HG02938 (cell line): ENCODE measurements at regions not wholly inside any gene's neighbourhood (a gene's known extent, or its start where the extent isn't known, plus 50 kb on each side); places are given as distances from the start of the nearest gene placed in this dataset.
A peak's percentile ranks its signal among the peaks of the same experiment; 100 is the strongest.
"Not testable (repeated sequence)": the region's sequence is repeated elsewhere in the genome, so short reads cannot be mapped to it uniquely, and the experiment has no call there.

Source experiments
- ATAC-seq: cut with Tn5 transposase; IDR thresholded peaks from one replicate; pipeline ENCODE4 v1.9.1; 2021; ENCODE audit warnings: mild to moderate bottlenecking, moderate library complexity; ENCODE audit not compliant: unreplicated experiment

DNA sequence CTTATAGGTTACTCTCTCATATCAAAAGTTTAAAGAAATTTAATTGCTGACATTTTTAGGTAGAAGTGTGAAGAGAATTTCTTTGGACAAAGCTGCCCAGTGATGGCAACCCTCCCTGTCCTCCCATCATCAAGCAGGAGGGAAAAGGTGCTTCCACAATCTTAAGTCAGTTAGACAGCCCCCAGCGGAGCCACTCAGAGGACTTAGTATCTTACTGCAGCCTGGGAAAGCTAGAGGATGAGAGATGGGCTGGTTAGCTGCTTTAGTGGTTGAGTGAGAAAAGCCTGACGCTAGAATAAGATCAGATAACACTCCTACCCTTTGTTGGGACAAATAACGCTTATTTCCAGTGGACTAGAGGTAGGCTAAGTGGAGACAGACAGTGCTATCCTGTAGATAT is 227.1 kb downstream of the RFPL4B start:
- no peak for ATAC-seq

DNA sequence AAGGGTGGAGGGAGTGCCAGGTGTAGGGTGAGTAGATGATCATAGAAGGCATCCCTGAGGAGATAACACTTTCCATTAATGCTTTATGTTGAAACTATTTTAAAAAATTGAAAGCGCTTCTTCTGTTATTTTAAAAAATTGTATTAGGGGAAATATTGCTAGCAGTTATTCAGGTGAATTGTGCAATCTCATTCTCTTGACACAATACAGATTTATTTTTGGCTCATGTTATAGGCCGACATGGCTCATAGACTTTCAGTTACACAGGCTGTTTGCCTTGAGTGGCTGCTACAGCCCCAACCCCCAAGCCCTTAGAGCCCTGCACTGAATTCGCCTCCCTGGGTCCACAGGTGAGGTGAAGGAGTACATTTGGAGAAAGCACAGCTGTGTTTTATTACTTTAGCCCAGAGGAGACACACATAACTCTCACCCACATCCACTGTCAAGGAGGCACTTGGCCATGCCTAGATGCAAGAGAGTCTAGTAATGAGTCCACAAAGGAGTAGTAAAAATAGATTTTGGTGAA is 228.2 kb downstream of the RFPL4B start:
- no peak for ATAC-seq

DNA sequence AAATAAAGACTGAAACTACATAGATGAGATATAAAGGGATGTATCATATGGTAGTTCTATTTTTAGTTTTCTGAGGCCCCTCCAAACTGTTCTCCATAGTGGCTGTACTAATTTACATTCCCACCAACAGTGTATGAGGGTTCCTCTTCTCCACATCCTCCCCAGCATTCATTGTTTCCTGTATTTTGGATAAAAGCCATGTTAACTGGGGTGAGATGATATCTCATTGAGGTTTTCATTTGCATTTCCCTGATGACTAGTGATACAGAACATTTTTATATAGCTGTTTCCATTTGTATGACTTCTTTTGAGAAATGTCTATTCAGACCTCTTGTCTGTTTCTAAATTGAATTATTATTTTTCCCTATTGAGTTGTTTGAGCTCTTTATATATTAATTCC is 229.3 kb downstream of the RFPL4B start:
- ATAC-seq = no peak

DNA sequence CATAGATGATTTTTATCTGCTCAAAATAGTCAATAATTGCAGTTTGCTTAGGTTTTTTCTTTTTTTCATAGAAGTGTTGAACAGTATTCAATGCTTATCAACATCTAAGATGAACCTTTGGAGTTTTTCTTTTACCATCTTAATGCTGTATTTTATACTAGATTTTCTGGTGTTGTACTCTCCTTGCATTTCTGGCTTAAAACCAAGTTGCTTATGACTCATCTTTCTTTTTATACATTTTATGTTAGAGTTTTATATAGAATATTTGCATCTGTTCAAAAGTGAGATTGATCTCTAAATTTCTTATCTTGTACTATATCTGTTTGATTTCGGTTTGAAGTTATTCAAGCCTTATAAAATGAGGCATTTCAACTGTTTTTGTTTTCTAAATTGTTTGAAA is 232.5 kb downstream of the RFPL4B start:
- no peak for ATAC-seq

DNA sequence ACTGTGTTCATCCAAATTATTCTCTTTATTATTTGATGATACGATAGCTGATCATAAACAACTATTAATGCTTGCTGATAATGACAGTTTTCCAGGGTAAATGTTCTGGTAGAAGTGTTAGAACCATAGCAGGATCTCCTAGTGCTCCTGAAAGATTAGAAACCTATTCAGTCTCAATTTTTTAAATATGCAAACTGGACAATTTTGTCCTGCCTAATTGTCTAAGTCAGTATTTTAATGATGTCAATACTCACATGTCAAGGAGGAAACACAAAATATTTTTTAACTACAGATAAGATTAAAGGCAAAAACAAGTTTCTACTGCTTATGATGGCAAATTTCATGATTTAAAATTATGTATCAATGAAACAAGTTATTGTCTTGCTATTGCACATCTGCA is 233.9 kb downstream of the RFPL4B start:
- ATAC-seq = no peak

DNA sequence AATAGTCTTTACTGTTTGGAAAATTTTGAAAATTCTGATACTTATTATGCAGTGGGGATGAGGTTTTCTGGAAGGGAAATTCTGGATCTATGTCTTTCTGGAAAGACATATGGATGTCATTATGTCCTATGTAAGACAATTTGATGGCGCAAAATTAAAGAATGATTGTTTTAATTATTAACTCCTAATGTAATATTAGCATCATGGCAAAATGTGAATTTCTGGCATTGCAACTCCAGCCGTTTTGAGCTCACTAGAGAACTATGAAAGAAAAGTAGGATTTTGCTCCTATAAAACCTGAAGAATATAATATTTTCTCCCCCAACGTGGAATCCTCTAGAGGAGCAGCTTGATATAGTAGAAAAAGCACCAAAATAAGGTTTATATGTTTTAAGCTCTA is 243.2 kb downstream of the RFPL4B start:
- no peak for ATAC-seq

DNA sequence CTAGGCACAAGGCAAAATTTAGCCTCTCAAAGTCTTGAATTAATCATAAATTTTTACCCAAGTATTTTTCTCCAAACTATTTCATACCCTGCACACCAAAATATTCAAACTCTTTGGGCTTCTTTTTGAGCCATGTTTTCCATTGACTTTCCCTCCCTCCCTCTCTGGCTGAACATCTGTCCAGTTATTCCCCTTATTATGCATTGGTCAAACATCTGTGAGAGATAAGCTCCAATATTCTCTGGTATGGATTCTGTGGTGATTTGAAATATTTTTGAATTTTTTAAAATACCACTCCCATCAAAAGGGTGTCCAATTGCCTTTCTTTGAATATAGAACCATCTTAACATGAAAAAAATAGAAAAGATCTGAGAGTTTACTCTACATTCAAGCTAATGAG is 244.2 kb downstream of the RFPL4B start:
- ATAC-seq = no peak

DNA sequence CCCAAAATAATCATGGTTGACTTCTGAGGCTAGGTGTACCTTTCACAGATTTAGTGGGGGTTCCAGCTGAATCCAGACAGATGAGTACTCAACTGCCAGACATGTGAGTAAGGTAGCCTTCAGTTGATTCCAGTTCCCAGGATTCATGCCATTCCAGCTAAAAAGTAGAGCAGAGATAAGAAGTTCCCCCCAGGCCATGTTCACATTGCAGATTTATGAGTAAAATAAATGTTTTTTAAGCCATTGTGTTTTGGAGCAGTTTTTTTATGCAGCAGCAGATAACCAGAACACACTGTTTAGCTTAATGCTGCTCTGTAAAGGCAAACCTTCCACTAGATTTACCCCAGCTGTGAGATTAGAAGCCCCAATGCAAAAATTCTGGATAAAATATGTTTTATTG is 245.0 kb downstream of the RFPL4B start:
- no peak for ATAC-seq

DNA sequence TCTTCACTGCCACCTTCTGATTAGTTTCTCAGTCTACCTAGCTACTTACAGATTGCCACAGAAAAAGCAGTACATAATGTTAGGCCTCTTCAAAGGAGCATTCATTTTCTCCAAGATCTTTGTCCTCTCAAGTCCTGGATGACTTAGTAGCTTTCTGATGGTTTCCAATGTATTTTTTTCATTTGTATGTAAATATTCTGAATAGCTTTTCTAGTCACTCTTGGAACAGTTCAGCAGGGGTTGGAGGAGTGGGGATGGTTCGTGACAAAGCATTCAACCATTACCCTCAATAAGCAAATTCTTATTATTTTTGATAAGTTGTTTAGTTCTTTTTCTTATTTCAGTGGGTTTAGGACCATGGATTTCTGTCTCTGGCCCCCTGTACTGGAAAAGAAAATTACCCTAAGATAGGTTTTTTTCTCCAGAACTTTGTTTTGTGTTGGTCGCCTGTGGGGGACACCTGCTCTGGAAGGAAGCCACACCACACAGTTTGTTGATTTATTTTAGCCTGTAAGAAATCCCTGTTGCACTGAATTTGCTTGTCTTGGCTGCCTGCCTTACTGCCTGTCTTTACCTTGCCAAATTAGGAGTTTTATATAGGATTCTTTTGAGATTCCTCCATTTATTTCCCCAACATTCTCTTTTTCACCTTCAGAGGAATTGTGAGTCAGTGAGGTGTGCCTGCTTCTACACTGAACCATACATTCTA is 247.9 kb downstream of the RFPL4B start:
- ATAC-seq = no peak

DNA sequence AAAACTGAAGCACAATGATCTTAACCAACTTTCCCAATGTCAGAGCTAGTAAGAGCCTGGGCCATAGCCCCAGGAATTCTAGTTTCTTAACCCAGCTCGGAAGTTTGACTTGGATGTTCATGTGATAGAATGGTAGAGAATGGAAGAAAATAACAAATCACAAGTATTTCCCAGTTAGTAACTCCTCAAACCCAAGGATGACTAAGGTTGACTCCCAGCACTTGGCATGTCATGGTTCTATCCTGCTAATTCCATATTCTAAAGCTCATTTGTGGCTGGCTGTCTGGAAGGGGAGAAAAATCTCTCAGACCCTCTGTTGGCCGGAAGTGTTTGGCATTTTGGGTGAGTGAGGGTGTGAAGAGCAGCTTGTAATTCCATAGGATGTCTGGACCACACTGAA is 248.7 kb downstream of the RFPL4B start:
- ATAC-seq = no peak

DNA sequence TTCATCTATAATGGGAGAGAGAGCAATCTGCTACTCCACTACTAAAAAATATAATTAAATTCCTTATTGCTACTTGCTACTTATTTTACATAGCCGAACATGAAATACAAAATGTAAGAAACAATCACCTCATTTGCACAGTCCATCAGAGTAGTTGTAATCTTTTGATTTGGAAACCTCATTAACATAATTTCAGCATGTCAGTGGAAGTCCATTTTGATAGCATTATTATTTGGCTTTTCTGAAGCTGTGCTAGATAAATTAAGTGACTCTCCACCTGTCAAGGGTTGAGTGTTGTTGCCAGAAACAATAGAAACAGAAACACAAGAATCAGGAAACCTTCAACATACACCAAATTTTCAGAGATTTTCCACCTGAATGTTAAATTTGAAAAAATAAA is 250.0 kb downstream of the RFPL4B start:
- ATAC-seq = no peak

DNA sequence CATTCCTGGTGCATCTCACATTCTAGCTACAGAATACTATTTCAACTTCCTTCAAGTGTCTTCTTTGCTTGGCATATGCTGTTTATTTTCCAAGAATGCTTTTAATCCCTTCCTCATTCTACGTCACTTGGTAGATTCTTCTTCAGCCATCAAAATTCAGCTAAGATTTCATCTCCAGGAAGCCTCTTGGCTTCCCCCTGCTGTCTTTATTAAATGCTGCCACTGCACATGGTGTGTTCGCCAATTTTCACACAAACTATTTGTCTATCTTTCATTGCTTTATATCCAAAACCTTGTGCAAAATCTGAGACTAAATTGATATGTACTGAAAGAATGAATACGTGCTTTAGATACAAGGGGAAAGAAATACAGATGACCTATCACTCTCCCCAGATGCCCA is 253.0 kb downstream of the RFPL4B start:
- ATAC-seq = no peak

DNA sequence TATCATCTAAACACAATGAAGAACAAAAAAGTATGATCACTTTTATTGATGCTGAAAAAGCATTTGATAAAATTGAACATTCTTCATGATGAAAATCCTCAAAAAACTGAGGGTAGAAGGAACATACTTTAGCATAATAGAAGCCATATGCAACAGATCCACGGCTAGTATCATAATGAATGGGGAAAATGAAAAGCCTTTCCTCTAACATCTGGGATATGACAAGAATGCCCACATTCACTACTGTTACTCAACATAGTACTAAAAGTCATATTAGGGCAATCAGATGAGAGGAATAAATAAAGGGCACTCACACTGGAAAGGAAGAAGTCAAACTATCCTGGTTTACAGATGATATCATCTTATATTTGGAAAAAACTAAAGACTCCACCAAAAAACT is 256.6 kb downstream of the RFPL4B start:
- ATAC-seq = no peak

DNA sequence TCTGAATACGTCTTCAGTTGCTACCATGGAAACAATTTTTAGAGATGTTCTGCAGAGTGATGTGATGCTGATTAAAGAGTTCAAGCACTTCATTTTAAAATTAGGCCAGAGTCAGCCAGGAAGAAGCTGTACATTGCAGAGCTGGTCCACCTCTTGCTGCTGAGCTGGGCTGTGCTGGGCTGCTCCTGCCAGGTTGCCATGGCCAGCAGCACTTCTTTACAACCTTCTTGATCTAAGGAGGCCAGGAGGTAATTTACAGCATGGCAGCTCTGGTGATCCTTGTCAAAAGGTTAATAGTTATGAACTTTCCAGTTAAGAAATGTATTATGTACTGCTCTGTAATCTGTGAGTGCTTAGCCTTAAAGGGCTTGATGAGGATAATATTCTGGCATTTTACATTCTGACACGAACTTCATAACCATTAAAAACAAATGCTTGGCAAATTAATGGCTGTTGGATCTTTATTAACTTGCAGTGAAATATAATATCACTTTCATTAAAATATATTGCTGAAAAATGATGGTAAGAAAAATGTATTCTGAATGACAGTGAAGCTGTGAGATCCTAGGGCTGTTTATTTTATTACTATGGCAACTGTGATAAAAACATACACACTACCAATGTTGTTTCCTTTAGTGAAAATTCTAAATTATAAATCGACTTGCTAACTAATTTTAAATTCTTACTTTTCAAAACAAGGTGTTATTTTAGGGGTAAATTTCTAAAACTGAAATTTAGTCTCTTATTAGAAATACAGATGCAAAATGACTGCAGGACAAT is 259.7 kb downstream of the RFPL4B start:
- no peak for ATAC-seq

DNA sequence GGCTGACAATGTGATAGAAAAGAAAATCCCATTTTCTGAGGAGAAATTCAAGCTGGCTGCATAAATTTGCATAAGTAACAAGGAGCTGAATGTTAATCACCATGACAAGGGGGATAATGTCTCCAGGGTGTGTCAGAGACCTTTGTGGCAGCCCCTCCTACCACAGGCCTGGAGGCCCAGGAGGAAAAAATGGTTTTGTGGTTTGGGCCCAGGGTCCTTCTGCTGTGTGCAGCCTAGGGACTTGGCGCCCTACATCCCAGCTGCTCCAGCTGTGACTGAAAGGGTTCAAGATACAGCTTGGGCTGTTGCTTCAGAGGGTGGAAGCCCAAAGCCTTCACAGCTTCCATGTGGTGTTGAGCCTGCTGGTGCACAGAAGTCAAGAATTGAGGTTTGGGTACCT is 261.8 kb downstream of the RFPL4B start:
- ATAC-seq = not testable (repeated sequence)

DNA sequence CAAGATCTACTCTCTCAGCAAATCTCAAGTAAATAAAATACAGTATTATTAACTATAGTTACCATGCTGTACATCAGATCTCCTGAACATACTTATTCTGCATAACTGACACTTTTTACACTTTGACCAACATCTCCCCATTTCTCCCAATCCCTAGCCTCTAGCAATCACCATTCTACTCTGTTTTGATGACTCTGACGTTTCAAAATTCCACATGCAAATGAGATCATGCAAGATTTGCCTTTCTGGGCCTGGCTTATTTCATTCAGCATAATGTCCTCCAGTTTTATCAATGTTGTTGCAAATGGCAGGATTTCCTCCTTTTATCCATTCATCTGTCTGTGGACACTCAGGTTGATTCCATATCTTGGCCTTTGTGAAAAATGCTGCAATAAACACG is 266.3 kb downstream of the RFPL4B start:
- no peak for ATAC-seq

DNA sequence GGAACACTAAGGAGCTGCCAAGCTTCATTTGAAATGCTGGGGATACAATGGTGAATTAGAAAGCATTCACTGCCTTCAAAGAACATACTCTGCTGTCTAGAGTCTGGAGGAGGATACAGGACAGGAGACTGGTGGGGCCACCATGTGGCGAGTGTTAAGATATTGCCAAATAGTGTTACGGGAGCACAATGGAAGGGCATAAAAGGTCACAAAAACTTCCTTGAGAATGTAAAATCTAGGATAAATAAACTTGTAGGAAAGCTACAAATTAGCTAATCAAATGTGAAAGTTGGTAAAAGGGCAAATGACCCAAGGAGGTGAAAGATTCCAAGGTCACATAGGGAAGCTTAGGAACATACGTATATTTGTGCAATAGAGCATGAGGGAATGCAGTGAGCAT is 271.7 kb downstream of the RFPL4B start:
- no peak for ATAC-seq

DNA sequence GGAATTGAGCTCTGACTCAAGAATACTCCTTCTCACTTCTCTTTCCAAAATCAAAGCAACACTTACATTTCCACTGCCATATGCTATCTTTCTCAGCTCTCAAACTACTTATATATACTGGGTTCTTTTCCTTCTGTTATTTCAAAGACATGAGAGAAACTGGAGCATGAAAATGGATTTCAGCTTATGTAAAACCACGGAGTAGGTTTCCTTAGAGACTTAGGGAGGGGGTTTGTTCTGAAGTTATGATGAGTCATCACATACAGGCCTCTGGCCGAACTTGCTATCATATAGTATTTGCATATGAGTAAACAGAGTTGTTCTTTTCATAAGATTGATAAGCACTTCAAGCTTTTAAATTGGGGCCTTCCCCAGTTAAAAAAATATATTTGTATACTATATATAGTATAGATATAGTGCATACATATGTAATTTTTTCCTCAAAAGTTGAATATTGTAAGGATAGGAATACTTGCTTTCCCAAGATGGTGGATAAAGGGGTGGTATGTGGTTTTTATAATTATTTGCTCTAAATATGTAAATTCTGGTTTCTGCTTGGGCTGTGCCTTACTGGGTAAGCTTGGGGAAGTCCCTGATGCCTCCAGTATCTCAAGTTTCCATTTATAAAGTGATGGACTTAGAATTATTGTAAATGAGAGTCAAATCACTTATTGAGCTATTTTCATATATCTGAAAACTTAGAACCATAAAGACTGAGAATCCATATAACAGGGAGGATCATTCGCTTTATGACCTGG is 273.9 kb downstream of the RFPL4B start:
- ATAC-seq = peak; percentile 79

DNA sequence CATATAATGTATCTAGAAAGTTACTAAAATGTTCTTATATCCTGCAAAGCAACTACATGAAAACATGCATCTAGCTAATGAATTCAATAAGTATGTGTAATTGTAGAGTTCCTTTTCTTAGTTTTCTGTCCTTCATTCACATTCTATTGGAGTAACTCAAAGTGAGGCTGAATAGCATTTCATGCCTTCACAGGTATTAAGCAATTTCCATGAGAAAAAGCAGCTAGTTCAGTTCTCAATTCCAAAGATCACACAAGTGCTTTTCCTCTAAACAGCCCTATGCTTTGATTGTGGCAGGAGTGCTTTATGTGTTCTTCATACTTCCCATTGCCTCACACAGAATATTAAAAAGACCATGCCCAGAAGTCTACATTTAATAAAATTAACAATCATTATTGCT is 274.9 kb downstream of the RFPL4B start:
- ATAC-seq = no peak

DNA sequence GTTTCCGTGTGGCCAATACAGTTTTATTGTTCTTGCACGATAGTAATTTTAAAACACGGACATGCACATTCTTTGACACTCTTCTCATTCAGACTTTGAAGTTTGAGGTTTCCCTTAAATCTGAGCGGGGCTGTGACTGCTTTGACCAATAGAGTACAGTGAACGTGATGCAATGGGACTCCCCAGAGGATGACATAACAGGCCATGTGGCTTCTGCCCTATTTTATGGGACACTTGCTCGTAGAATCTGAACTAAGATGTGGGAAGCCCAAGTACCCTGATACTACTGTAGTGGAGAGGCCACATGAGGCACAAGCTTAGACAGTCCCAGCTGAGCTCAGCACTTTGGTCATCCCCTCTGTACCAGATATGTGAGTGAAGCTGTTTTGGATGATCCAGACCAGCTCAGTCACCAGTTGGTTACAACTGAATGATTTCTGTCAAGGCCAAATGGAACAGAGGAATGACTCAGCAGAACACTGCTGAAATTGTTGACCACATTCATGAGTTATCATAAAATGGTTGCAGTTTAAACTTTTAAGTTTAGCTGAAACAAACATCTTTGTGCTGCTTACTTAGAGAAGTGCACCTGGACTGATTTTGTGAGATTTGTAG is 279.4 kb downstream of the RFPL4B start:
- ATAC-seq = peak; percentile 93

DNA sequence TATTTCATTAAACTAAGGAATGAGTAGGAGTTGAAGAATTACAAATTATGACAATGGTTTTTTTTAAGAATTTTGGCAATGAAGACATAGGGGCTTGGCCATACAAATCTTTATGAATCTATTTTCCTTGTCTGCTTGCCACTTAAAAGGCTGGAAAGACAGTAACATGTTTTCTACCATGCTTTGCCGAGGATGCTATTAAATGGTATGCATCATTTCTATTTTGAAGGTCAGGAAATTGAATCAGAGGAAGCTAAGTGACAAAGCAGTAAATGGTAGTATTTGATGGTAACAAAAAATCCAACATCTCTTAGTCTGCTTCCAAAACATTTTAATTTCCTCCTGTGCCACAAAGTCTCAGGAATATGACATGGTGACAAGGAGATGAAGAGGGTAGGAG is 287.2 kb downstream of the RFPL4B start:
- no peak for ATAC-seq
